ENCODE measurements at regions not wholly inside any gene's neighbourhood (a gene's known extent, or its start where the extent isn't known, plus 50 kb on each side); places are given as distances from the start of the nearest gene placed in this dataset.

GRCh38 chr9:81417299-81417675 lies 272.1 kb downstream of the TLE1 start:
- TF ChIP-seq POLR2AphosphoS5 (IDR thresholded peaks at IDR 0.05; ENCODE audit: borderline replicate concordance, low read depth, low read length): no peak
- no peak for TF ChIP-seq EZH2 (IDR thresholded peaks at IDR 0.05)
